Thyroid gland (tissue), 4 donors: ENCODE measurements at regions not wholly inside any gene's neighbourhood (a gene's known extent, or its start where the extent isn't known, plus 50 kb on each side); places are given as distances from the start of the nearest gene placed in this dataset.
"Not testable (repeated sequence)": the region's sequence is repeated elsewhere in the genome, so short reads cannot be mapped to it uniquely, and the experiment has no call there.

Experiments
- CTCF ChIP-seq, 6 experiments: fragments of 200-600 bp in 3 of 6; fragments of 450-650 bp in 3 of 6; sonication (generic) in 3 of 6; IDR thresholded peaks; one replicate each; pipeline ENCODE4 v1.5.1; 2016 to 2019; ENCODE audit warnings: antibody characterized with exemption in 6 of 6, mild to moderate bottlenecking in 2 of 6, inconsistent platforms in 1 of 6, moderate library complexity in 1 of 6
- POLR2A ChIP-seq, 2 donors: fragments of 450-650 bp; IDR thresholded peaks; one replicate each; pipeline ENCODE4 v1.6.1; 2017; ENCODE audit warnings: antibody characterized with exemption in 2 of 2, mild to moderate bottlenecking in 2 of 2, moderate library complexity in 1 of 2

- TF ChIP-seq CTCF, POLR2A (IDR thresholded peaks at IDR 0.05): not testable (repeated sequence)
Observed at GRCh38 chr10:64906311-64906710, 1385.1 kb downstream of the REEP3 start.
